ENCODE measurements at regions not wholly inside any gene's neighbourhood (a gene's known extent, or its start where the extent isn't known, plus 50 kb on each side); places are given as distances from the start of the nearest gene placed in this dataset.

DNA sequence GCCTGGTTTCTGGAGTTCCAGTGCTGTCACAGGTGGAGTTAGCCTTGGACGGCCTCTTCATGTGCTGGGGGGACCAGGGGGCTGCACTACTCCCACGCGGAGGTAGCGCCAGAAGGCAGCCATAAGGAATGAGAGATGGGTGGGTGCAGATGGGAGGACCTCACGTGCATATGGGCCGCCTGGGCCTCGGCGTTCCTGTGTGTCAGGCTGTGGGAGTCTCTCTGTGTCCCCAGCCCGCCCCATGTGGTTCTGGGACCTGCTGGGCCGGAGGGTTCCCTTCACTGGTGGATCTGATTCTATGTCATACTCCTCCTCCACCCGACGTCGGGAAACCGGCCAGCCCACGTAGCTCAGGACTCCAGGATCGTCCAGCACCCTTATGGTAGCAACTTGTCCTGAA, 149.0 kb upstream of the SOX1 start:
- TF ChIP-seq, protein P1, sequence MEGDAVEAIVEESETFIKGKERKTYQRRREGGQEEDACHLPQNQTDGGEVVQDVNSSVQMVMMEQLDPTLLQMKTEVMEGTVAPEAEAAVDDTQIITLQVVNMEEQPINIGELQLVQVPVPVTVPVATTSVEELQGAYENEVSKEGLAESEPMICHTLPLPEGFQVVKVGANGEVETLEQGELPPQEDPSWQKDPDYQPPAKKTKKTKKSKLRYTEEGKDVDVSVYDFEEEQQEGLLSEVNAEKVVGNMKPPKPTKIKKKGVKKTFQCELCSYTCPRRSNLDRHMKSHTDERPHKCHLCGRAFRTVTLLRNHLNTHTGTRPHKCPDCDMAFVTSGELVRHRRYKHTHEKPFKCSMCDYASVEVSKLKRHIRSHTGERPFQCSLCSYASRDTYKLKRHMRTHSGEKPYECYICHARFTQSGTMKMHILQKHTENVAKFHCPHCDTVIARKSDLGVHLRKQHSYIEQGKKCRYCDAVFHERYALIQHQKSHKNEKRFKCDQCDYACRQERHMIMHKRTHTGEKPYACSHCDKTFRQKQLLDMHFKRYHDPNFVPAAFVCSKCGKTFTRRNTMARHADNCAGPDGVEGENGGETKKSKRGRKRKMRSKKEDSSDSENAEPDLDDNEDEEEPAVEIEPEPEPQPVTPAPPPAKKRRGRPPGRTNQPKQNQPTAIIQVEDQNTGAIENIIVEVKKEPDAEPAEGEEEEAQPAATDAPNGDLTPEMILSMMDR (IDR thresholded peaks at IDR 0.05; ENCODE audit: low read depth, low read length) = no peak
- Histone ChIP-seq H3K4me3 (ENCODE audit: low read depth, low read length) (no peak overlapping the region), H3K9me3 (no peaks in the 10 kb centered on the region), H3K36me3 (no peaks in the 10 kb centered on the region), H3K27me3 (peaks cover 87% of the 10 kb centered on the region), H3K4me1 (no peaks in the 10 kb centered on the region)
- no peak for DNase-seq

DNA sequence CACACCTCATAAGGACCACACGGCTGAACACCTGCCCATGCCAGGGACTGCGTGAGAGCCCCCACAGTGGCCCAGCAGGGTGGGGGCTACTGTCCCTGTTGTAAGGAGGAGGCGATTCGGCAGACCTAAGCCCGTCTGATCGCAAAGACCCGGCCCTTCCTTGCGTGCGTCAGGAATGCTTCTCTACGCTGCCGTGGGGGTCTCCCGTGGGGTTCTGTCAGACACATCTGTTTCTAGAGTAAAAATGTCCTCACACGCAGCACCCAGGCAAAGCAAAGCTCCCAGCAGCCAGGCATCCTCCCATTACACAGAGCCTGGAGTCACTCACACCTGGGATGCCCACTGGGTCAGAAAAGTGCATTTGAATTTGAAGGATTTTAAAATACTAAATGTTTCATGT, 147.7 kb upstream of the SOX1 start:
- Histone ChIP-seq H3K36me3 (no peaks in the 10 kb centered on the region), H3K9me3 (no peaks in the 10 kb centered on the region), H3K4me1 (no peaks in the 10 kb centered on the region), H3K4me3 (ENCODE audit: low read depth, low read length) (no peak overlapping the region), H3K27me3 (peaks cover 86% of the 10 kb centered on the region)
- TF ChIP-seq, protein P1 (IDR thresholded peaks at IDR 0.05; ENCODE audit: low read depth, low read length) = no peak
- no peak for DNase-seq

DNA sequence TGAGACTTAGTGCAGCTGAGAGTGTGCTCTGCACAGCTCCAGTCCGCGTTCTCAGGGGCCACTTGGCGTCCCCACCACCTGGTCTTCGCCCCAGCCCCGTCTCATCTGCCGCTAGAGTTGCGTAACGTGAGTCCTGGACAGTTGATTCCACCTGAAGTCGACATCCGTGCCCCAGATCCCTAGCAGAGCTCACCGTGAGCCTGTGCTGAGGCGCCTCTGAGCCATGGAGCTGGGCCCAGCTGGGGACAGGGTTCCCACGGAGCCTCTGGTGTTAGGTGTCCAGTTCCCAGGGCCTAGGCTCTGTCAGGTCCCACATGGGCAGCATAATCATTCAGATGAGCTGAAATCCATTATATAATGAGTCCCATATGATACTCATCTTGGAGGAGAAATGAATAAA, 147.1 kb upstream of the SOX1 start:
- Histone ChIP-seq H3K36me3 (no peaks in the 10 kb centered on the region), H3K27me3 (peaks cover 86% of the 10 kb centered on the region), H3K4me1 (no peaks in the 10 kb centered on the region), H3K9me3 (no peaks in the 10 kb centered on the region), H3K4me3 (ENCODE audit: low read depth, low read length) (no peak overlapping the region)
- DNase-seq = no peak
- TF ChIP-seq, protein P1 (IDR thresholded peaks at IDR 0.05; ENCODE audit: low read depth, low read length) = no peak

DNA sequence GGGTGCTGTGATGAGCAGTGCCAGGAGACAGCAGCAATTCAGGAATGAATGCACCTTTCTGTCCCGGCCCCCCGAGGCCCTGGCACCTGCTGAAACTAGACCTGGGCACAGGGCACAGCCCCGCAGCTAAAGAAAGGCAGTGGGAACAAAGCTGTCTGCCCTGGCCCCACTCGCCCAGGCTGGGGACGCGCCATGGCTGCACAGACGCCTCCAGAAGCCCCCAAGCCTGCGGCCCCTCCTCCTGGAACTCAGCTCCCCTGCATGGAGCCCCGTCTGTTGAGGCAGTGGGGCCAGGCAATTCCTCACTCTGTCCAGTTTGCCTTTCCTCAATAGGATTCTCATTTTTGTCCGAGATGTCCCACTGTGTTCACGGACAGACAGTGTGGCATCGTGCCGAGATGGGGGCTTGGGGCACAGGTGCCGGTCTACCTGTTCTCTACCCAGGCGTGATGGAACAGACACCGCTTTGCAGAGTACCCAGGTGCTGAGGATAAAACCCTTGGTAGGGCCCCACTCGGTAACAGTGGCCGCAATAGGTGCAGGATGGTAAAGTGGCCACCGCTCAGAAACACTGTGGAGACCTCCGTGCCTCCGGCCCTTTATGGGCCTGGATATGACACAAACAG, 146.5 kb upstream of the SOX1 start:
- H3K36me3 ChIP-seq = no peaks in the 10 kb centered on the region
- H3K27me3 ChIP-seq = peaks cover 86% of the 10 kb centered on the region
- no peak overlapping the region for H3K4me3 ChIP-seq (ENCODE audit: low read depth, low read length)
- no peak for DNase-seq
- TF ChIP-seq, protein P1 (IDR thresholded peaks at IDR 0.05; ENCODE audit: low read depth, low read length) = no peak
- H3K9me3 ChIP-seq = no peaks in the 10 kb centered on the region; the same call in 1 of the 2 replicates
- H3K4me1 ChIP-seq = no peaks in the 10 kb centered on the region

DNA sequence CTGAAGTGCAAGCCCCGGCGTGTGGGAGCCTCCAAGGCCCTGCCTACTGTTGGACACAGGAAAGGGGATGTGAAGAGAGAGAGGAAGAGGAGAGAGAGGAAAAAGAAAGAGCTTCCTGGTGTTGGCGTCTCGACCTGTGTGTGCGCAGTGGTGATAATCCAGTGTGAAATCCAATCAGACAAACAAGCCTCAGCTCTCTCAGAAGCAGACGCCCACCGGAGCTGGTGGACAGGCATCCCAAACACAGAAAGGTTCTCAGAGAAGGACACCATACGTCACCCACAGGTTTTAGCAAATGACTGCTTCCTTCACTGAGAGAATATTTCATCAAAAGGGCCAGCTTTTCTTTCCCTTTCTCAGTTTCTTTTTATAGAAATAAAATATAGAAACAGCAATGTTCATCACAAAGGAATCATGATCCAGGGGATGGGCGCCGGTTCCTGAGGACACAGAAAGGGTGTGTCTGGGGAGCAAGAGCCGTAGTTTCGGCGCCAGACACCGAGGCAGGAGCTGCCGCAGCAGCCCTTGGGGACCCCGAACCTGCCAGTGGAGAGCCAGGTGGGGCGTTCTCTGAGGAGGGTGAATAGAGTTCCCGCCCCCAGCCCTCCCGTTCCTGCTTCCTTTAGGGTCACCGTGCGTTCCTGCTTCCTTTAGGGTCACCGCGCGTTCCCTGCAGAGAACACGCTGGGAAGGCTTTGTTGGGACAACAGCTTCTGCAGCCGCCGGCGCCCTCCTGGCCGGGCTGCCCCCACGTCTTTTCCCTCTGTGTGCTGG, 145.8 kb upstream of the SOX1 start:
- Histone ChIP-seq H3K4me3 (ENCODE audit: low read depth, low read length) (no peak overlapping the region), H3K9me3 (no peaks in the 10 kb centered on the region; the same call in 1 of the 2 replicates), H3K27me3 (peaks cover 86% of the 10 kb centered on the region), H3K4me1 (no peaks in the 10 kb centered on the region), H3K36me3 (no peaks in the 10 kb centered on the region)
- TF ChIP-seq, protein P1 (IDR thresholded peaks at IDR 0.05; ENCODE audit: low read depth, low read length) = no peak
- DNase-seq = no peak

DNA sequence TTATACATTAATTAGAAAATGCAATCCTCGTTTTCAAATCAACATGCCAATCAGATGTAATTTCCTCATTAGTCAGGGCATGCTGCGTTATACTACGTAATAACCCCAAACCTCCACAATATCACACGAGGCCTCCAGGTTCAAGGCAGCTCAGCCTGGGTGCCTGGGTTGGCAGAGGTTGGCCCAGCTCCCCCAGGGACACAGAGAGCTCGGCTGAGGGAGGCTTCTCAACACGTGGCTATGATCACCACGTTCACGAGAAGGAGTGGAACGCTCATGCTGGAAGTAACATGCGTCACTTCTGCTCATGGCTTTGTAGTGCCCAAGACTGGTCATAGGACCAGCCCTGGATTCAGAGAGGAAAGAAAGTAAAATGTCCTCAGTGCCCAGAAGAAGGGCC, 144.9 kb upstream of the SOX1 start:
- H3K4me3 ChIP-seq (ENCODE audit: low read depth, low read length) = no peak overlapping the region
- no peaks in the 10 kb centered on the region for H3K36me3 ChIP-seq
- H3K27me3 ChIP-seq = peaks cover 89% of the 10 kb centered on the region
- H3K9me3 ChIP-seq = no peaks in the 10 kb centered on the region; the same call in 1 of the 2 replicates
- DNase-seq = no peak
- TF ChIP-seq, protein P1 (IDR thresholded peaks at IDR 0.05; ENCODE audit: low read depth, low read length) = no peak
- no peaks in the 10 kb centered on the region for H3K4me1 ChIP-seq

Data from BE2C (cell line).